HepG2 (cell line): ENCODE measurements at regions not wholly inside any gene's neighbourhood (a gene's known extent, or its start where the extent isn't known, plus 50 kb on each side); places are given as distances from the start of the nearest gene placed in this dataset.

ENCODE experiments used
- CBX2 ChIP-seq, 2 experiments: fragments of 200-600 bp in 1 of 2; sonication (generic); formaldehyde crosslinking in 1 of 2; IDR thresholded peaks; 2 replicates each; pipeline versions ENCODE4 v1.7.0 to v1.8.1; 2018 to 2022; ENCODE audit warnings: low read depth in 2 of 2, low read length in 1 of 2, mild to moderate bottlenecking in 1 of 2, missing genetic modification reagents in 1 of 2
- ELF1 ChIP-seq: sonication (generic); formaldehyde crosslinking; IDR thresholded peaks from 2 replicates; pipeline ENCODE4 v1.4.0; 2020; ENCODE audit warnings: missing genetic modification reagents
- LBX2 ChIP-seq: sonication (generic); formaldehyde crosslinking; IDR thresholded peaks from 2 replicates; pipeline ENCODE4 v1.5.0; 2020; ENCODE audit warnings: missing genetic modification reagents, mild to moderate bottlenecking, borderline replicate concordance
- RELA ChIP-seq: sonication (generic); formaldehyde crosslinking; IDR thresholded peaks from 2 replicates; pipeline ENCODE4 v1.4.0; 2020; ENCODE audit warnings: missing genetic modification reagents
- ZFX ChIP-seq: sonication (generic); formaldehyde crosslinking; IDR thresholded peaks from 2 replicates; pipeline ENCODE4 v1.4.0; 2020; ENCODE audit warnings: mild to moderate bottlenecking, low read depth, missing genetic modification reagents, moderate library complexity
- ZNF180 ChIP-seq: sonication (generic); formaldehyde crosslinking; IDR thresholded peaks from 2 replicates; pipeline ENCODE4 v1.4.0; 2020; ENCODE audit warnings: low read depth, missing genetic modification reagents, borderline replicate concordance
- ZNF432 ChIP-seq: sonication (generic); formaldehyde crosslinking; IDR thresholded peaks from 2 replicates; pipeline ENCODE4 v1.5.0; 2020; ENCODE audit warnings: missing genetic modification reagents, mild to moderate bottlenecking, borderline replicate concordance
- ZNF446 ChIP-seq: sonication (generic); formaldehyde crosslinking; IDR thresholded peaks from 2 replicates; pipeline ENCODE4 v1.5.0; 2020; ENCODE audit warnings: mild to moderate bottlenecking, missing genetic modification reagents
- ZNF558 ChIP-seq: sonication (generic); formaldehyde crosslinking; IDR thresholded peaks from 2 replicates; pipeline ENCODE4 v1.9.0; 2022; ENCODE audit warnings: mild to moderate bottlenecking, missing genetic modification reagents, borderline replicate concordance
- ZNF629 ChIP-seq: sonication (generic); formaldehyde crosslinking; conservative IDR thresholded peaks from 2 replicates; pipeline ENCODE4 v1.5.0; 2020; ENCODE audit warnings: missing genetic modification reagents
- ZSCAN25 ChIP-seq: sonication (generic); formaldehyde crosslinking; IDR thresholded peaks from 2 replicates; pipeline ENCODE4 v1.8.0; 2022; ENCODE audit warnings: mild to moderate bottlenecking, missing genetic modification reagents
- TF ChIP-seq, protein P1 (sequence below): sonication (generic); formaldehyde crosslinking; IDR thresholded peaks from 2 replicates; pipeline ENCODE4 v1.4.0; 2020; ENCODE audit warnings: missing genetic modification reagents, borderline replicate concordance
- TF ChIP-seq, protein P2 (sequence below): sonication (generic); formaldehyde crosslinking; IDR thresholded peaks from one replicate; pipeline ENCODE4 v1.5.1; 2020; ENCODE audit warnings: mild to moderate bottlenecking, missing genetic modification reagents; ENCODE audit errors: not compliant biosample characterization

DNA sequence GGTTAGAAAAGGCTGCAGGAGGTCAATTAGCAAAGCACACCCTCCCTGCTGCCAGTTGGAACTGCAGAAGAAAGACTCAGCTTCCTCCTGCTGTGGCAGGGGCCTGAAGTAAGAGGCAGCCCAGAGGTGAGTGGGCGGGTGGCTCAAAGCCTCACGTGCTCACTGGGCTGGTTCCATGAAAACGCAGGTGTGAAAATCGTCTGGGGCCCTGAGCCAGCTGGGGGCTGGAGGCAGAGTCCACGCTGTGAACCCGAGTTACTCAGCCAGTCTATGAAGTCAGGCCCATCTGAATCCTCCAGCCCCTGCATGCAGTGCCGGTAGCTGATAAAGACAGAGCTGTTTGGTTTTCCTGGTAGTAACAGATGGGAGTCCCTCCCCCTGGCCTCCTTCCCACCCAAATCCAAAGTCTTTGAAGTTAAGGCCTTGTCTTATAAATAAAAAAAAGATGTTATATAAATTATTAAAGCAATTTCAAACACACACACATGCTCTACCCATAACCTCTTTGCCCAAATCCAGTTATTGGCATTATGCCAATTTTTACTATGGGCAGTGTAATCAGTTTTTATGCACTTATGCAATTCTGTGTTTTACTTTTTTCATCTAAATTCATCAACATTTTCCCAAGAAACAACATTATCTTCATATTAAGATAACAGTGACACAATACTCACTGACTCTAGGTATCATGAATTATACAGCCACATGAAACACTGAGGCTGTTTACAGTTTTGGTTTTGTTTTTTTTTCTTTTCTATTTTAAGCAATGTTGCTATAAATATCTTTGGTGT lies 57.9 kb upstream of the PNMA1 start (continued):
- TF ChIP-seq, protein P1, sequence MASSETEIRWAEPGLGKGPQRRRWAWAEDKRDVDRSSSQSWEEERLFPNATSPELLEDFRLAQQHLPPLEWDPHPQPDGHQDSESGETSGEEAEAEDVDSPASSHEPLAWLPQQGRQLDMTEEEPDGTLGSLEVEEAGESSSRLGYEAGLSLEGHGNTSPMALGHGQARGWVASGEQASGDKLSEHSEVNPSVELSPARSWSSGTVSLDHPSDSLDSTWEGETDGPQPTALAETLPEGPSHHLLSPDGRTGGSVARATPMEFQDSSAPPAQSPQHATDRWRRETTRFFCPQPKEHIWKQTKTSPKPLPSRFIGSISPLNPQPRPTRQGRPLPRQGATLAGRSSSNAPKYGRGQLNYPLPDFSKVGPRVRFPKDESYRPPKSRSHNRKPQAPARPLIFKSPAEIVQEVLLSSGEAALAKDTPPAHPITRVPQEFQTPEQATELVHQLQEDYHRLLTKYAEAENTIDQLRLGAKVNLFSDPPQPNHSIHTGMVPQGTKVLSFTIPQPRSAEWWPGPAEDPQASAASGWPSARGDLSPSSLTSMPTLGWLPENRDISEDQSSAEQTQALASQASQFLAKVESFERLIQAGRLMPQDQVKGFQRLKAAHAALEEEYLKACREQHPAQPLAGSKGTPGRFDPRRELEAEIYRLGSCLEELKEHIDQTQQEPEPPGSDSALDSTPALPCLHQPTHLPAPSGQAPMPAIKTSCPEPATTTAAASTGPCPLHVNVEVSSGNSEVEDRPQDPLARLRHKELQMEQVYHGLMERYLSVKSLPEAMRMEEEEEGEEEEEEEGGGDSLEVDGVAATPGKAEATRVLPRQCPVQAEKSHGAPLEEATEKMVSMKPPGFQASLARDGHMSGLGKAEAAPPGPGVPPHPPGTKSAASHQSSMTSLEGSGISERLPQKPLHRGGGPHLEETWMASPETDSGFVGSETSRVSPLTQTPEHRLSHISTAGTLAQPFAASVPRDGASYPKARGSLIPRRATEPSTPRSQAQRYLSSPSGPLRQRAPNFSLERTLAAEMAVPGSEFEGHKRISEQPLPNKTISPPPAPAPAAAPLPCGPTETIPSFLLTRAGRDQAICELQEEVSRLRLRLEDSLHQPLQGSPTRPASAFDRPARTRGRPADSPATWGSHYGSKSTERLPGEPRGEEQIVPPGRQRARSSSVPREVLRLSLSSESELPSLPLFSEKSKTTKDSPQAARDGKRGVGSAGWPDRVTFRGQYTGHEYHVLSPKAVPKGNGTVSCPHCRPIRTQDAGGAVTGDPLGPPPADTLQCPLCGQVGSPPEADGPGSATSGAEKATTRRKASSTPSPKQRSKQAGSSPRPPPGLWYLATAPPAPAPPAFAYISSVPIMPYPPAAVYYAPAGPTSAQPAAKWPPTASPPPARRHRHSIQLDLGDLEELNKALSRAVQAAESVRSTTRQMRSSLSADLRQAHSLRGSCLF (CRISPR knock-in tag): no peak
- 0 out of 2 replicates have a peak, but pooled peaks have one; percentile 15 for TF ChIP-seq ZNF446
- TF ChIP-seq ELF1: no peak; the same call in none of the 2 replicates
- TF ChIP-seq ZNF432 (CRISPR knock-in tag): no peak
- TF ChIP-seq ZFX (CRISPR knock-in tag): peak; percentile 81
- no peak for TF ChIP-seq ZNF180
- TF ChIP-seq RELA (CRISPR knock-in tag): no peak
- 0 out of 2 replicates have a peak, but pooled peaks have one; percentile 17 for TF ChIP-seq ZNF629 (CRISPR knock-in tag)
- TF ChIP-seq ZSCAN25 (CRISPR knock-in tag): peak; percentile 88
- TF ChIP-seq ZNF558: no peak
- no peak for TF ChIP-seq CBX2 (IDR thresholded peaks at IDR 0.05; ENCODE audit: low read depth, low read length)
- TF ChIP-seq CBX2 (CRISPR knock-in tag; IDR thresholded peaks at IDR 0.05; ENCODE audit: low read depth): no peak
- TF ChIP-seq LBX2: 0 out of 2 replicates have a peak, but pooled peaks have one; percentile 48
- TF ChIP-seq, protein P2, sequence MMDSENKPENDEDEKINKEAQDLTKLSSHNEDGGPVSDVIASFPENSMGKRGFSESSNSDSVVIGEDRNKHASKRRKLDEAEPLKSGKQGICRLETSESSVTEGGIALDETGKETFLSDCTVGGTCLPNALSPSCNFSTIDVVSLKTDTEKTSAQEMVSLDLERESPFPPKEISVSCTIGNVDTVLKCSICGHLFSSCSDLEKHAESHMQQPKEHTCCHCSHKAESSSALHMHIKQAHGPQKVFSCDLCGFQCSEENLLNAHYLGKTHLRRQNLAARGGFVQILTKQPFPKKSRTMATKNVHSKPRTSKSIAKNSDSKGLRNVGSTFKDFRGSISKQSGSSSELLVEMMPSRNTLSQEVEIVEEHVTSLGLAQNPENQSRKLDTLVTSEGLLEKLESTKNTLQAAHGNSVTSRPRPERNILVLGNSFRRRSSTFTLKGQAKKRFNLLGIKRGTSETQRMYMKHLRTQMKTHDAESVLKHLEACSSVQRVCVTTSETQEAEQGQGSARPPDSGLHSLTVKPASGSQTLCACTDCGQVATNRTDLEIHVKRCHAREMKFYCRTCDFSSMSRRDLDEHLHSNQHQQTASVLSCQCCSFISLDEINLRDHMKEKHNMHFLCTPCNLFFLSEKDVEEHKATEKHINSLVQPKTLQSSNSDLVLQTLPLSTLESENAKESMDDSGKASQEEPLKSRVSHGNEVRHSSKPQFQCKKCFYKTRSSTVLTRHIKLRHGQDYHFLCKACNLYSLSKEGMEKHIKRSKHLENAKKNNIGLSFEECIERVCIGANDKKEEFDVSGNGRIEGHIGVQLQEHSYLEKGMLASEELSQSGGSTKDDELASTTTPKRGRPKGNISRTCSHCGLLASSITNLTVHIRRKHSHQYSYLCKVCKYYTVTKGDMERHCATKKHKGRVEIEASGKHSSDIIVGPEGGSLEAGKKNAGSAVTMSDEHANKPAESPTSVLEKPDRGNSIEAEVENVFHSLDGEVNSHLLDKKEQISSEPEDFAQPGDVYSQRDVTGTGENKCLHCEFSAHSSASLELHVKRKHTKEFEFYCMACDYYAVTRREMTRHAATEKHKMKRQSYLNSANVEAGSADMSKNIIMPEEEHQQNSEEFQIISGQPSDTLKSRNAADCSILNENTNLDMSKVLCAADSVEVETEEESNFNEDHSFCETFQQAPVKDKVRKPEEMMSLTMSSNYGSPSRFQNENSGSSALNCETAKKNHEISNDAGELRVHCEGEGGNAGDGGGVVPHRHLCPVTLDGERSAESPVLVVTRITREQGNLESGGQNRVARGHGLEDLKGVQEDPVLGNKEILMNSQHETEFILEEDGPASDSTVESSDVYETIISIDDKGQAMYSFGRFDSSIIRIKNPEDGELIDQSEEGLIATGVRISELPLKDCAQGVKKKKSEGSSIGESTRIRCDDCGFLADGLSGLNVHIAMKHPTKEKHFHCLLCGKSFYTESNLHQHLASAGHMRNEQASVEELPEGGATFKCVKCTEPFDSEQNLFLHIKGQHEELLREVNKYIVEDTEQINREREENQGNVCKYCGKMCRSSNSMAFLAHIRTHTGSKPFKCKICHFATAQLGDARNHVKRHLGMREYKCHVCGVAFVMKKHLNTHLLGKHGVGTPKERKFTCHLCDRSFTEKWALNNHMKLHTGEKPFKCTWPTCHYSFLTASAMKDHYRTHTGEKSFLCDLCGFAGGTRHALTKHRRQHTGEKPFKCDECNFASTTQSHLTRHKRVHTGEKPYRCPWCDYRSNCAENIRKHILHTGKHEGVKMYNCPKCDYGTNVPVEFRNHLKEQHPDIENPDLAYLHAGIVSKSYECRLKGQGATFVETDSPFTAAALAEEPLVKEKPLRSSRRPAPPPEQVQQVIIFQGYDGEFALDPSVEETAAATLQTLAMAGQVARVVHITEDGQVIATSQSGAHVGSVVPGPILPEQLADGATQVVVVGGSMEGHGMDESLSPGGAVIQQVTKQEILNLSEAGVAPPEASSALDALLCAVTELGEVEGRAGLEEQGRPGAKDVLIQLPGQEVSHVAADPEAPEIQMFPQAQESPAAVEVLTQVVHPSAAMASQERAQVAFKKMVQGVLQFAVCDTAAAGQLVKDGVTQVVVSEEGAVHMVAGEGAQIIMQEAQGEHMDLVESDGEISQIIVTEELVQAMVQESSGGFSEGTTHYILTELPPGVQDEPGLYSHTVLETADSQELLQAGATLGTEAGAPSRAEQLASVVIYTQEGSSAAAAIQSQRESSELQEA (CRISPR knock-in tag): peak; percentile 33
